DND-41 (cell line): ENCODE measurements at regions not wholly inside any gene's neighbourhood (a gene's known extent, or its start where the extent isn't known, plus 50 kb on each side); places are given as distances from the start of the nearest gene placed in this dataset.

Experiments
- CTCF ChIP-seq: IDR thresholded peaks from 2 replicates; pipeline ENCODE4 v1.5.1; 2012; ENCODE audit warnings: borderline replicate concordance, low read length, moderate library complexity, mild to moderate bottlenecking; ENCODE audit not compliant: poor library complexity, severe bottlenecking; ENCODE audit errors: extremely low read depth
- EZH2 ChIP-seq: IDR thresholded peaks from 3 replicates; pipeline ENCODE4 v1.6.1; 2012; ENCODE audit warnings: borderline replicate concordance, low read depth, mild to moderate bottlenecking, moderate library complexity, low read length, inconsistent platforms; ENCODE audit not compliant: severe bottlenecking

DNA sequence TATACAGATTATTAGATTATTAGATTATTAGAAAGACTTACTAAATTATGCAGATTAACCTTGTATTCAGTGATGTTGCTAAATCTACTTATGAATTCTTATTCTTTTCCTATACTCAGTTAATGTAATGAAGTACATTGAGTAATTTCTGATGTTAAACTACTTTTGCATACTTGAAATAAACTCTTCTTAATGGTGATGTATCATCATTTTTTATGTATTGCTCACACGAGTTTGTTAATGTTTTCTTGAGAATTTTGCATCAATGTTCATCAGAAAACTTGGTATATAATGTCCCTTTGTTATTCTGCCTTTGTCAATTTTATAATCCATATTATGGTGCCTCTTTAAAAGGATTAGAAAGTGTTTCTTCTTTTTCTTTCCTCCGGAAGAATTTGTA, 163.2 kb upstream of the COL8A1 start:
- TF ChIP-seq CTCF (no peak), EZH2 (no peak)
